ENCODE measurements at regions not wholly inside any gene's neighbourhood (a gene's known extent, or its start where the extent isn't known, plus 50 kb on each side); places are given as distances from the start of the nearest gene placed in this dataset.
"Not testable (repeated sequence)": the region's sequence is repeated elsewhere in the genome, so short reads cannot be mapped to it uniquely, and the experiment has no call there.

DNA sequence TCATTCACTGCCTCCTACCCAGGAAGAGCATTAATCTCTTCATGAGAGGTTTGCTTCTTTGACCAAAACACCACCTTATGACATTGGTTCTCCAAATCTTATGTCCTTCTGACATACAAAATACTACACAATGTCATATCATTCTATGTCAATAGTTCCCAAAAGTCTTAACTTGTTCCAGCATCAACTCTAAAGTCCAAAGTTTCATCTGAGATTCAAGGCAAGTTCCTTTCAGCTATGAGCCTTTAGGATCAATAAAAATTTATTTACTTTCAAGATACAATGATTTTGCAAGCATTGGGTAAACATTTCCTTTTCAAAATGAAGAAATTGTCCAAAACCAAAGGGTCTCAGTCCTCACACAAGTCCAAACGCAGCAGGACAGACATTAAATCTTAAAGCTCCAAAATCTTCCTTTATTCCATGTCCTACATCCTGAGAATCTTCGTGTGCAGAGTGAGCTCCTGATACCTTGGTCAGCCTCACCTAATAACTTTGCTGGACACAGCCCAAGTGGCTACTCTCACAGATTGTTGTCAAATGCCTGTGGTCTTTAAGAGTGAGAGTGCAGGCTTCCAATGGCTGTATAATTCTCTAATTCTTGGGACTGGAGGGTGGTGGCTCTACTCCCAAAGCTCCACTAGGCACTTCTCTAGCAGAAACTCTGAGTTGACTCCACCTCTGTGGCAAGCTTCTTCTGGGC lies 1668.2 kb downstream of the HACE1 start:
- DNase-seq (ENCODE audit: low read depth, low spot score) = no peak

DNA sequence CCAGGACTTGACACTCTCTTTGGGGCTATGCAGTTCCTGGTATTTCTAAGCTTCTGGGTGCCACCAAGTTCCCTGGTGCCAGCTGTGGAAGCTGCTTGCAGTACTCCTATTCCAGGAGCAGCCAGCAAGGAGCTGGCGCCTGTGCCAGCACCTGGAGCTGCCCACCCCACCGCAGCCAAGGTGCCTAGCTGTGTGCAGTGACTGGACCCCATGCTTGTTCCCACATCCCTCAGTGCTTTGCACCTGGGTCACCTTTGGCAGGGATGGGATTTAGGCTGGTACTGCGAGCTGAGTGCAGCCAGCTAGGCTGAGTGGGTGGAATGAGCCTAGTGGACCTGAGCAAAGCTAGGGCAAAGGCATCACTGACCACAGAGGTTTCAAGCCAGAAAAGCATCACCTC lies 1674.9 kb downstream of the HACE1 start:
- DNase-seq (ENCODE audit: low read depth, low spot score) = no peak

DNA sequence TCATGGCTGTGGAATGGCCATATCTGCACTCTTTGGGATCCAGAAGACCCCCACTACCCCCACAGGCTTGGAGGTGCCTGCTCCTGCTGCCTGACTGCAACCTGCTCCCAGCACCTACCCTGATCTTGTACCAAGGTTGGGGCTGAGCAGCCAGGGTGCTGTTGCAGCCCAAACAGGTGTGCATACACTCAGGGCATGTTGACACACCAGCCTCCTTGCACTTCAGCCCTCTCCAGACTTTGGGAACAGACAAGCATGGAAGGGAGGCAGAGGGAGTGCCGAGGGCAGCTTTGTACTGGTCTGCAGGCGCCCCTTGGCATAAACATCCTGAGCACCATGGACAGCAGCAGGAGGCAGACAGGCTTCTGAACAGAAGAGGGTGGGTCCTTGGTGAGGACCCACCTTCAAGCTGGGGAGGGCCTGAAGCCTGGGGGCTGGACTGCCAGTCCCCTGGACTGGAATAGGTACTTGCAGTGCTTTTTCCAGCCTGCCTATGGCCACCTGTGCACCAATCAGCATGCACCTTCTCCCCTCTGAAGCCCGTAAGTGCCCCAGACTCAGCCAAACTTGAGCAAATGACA lies 1675.8 kb downstream of the HACE1 start:
- no peak for DNase-seq (ENCODE audit: low read depth, low spot score)

DNA sequence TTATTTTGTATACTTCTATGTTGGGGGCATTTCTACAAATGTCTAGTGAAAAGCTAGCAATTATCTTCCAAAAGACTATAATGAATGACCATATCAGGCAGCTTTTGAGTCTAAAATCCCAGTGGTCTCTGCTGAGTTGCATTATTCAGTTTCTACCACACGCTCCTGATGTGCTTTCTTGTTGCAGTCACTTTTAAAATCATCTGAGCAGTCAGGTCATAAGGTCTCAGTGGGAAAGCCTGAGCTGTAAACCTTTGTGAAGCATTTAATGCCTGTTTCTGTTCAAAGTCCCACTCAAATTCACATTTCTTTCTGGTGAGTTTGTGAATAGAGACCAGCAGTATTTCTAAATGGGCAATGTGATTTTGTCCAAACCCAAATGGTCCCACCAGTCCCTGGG lies 1681.5 kb downstream of the HACE1 start:
- no peak for DNase-seq (ENCODE audit: low read depth, low spot score)

DNA sequence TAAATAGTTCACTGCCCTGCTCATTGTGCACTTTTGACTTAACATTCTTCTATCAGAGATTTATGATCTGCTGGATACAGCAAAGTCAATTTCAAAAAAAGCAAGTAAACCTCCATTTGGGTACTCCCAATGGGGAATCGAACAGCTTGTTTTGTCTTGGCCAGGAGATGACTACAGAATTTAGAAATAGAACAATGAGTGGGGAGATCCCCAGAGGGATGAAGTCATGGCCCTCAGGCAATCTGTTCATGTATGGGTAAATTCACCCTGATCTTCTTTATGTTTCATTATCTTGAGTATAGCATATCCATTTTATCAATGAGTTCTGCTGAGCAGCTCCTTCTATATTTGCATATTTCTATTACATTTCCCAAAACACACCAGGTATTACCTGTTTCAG lies 1681.9 kb downstream of the HACE1 start:
- DNase-seq (ENCODE audit: low read depth, low spot score) = no peak

DNA sequence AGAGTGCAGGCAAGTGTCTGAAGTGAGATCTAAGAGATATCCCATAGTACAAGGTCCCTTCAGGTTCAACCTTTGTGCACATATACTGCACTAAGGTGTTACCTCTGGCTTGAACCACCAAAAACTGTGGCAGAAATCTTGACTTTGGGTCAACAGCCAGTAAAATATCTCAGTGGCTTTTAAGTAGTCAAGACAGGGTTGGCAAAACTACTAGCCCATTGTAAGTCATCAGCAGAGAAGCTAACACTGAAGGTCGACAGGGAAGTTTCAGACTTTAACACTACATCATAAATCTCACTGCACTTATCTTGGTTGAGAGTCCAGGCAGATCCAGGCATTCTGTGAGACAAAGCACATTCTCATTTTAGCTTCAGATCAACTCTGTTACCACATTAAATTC lies 1684.7 kb downstream of the HACE1 start:
- DNase-seq (ENCODE audit: low read depth, low spot score) = no peak

DNA sequence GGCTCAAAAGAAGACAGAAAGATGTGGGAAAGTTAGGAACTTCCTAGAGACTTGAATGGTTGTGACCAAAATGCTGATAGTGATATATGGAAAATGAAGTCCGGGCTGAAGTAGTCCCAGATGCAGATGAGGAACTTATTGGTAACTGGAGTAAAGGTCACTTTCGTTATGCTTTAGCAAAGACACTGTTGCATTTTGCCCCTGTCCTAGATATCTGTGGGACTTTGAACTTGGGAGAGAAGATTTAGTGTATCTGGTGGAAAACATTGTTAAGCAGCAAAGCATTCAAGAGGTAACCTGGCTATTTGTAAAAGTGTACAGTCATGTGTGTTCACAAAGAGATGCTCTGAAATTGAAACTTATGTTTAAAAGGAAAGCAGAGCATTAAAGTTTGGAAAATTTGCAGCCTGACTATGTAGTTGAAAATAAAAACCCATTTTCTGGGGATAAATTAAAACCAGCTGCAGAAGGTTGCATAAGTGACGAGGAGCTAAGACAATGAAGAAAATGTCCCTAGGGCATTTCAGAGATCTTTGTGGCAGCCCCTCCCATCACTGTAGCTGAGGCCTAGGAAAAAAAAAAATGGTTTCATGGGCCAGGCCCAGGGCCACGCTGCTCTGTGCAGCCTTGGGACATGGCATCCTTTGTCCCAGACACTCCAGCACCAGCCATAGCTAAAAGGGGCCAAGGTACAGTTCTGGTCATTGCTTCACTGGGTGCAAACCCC lies 1692.2 kb downstream of the HACE1 start:
- no peak for DNase-seq (ENCODE audit: low read depth, low spot score)

DNA sequence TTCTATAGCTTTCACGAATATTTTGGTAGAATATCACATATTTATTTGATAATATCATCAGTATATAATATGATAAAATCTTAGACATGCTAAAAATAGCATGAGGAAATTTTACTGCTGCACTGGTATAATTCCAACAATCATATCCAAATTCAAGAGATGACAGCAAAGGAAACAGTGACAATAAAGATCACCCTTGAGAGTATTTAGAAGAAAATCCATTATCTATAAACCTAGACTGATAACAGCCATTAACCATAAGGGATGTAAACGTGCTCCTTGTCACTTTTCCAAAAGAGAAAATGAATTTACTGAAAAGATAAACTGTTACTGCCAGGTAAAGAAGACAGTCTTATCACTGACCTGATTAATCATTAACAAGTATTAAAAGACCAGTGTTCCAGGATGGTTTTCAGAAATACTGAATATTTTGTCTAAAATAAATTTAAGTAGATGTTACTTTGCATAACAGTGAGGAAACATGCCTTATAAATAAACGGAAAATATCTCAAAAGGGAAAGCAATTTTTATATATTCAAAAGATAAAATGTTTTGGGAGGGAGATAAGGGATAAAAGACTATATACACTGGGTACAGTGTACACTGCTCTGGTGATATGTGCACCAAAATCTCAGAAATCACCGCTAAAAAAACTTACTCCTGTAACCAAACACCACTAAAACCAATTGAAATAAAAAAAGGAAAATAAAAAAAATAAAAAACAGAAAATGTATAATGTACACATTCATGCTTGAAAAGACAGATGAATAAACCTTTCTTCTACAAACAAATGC lies 1704.7 kb downstream of the HACE1 start:
- DNase-seq (ENCODE audit: low read depth, low spot score) = no peak

DNA sequence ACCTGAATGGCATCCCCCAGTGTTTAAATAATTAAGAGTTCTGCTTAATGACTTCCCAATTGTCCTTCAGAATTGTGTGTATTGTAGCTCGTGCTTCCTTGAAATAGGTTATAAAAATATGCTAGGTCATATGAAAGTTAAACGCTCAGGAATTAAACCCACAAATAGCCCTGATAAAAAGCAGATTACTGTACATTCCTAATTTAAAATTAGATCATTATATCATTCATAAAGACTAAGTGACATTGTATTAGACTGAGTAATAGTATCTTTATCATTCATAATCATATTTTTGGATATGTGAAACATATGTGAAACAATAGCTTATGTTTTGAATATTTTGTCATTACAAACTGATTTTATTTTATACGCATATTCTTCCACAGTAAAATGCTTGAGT lies 1706.7 kb downstream of the HACE1 start:
- no peak for DNase-seq (ENCODE audit: low read depth, low spot score)

DNA sequence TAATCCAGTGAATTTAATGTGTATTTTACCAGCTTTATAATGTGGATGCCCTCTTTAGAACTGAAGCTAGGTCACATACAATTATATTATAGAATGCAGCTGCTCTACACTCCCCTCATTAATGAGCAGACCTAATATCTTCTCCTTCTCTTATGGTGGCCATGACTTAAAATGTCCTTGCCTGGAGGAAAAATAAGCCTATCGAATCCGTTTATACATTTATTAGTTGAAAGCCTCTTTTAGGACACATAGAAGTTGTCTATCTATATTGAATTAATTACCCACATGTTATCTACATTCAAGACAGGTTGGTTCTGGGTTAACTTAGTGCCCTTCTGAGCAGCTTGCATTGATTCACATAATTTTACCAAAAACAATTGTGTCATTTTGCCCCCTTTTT lies 1716.8 kb downstream of the HACE1 start:
- no peak for DNase-seq (ENCODE audit: low read depth, low spot score)

DNA sequence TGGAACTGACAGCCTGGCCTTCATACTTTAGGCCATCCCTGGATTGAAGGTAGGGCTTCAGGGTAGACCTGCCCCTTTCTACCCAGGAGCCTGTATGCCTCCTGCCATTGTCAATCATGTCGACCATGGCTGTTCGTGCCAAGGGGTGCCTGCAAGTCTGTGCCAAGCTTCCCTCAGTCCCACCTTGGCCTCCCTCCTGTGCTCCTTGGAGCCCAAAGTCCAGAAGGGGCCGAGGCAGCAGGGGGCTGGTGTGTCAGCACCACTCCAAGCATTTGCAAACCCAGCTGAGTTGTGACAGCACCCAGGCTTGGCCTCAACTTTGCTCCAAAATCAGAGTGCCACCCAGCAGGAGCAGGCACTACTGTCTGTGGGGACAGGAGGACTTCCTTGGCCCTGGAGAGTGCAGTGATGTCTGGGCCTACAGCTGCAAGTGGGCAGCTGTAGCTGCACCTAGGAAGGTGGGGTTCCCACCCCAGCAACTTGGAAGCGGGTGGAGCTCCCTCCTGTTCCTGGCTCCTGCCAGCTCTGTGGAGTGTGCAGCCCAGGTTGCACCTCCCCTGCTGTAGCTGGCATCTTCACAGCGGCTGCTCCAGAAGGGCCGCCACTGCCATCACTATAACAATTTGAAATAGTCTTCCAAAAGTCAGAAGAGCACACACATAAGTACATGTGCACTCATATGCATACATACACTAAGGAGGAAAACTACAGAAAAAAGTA lies 1719.3 kb downstream of the HACE1 start:
- no peak for DNase-seq (ENCODE audit: low read depth, low spot score)

DNA sequence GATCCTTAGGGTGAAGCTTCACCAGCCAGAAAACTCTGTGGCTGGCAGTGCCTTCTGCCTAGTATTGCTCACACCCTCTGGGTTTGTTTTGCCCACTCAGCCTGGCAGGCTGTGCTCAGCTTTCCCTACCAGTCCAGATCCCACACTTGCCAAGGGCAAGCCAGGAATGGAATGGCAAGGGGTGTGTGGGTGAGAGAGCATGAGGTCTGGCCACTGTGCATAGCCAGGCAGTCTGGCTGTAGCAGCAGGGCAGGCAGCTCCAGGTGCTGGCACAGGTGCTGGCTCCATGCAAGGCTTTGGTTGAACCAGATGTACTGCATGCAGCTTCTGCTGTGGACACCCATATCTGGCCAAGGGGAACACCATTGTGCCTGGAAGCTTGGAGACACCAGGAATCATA lies 1720.3 kb downstream of the HACE1 start:
- no peak for DNase-seq (ENCODE audit: low read depth, low spot score)

DNA sequence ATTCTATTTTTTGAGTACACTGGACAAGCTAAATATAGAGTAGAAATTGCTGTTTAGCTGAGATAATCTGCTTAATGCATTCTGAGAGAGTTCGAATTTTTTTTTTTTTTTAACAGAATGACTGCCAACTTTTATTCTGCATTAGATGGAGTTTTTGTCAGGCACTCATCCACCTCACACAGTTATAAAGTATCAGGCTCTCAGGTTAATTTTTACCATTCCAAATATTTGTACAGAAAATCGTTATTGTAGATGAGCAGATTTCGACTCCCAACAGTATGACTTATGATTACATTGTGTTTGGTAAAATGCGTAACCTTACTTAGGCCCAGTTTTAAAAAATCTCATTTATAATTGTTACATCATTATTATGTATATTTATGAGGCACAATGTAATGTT lies 1731.0 kb downstream of the GRIK2 start:
- no peak for DNase-seq (ENCODE audit: low read depth, low spot score)

DNA sequence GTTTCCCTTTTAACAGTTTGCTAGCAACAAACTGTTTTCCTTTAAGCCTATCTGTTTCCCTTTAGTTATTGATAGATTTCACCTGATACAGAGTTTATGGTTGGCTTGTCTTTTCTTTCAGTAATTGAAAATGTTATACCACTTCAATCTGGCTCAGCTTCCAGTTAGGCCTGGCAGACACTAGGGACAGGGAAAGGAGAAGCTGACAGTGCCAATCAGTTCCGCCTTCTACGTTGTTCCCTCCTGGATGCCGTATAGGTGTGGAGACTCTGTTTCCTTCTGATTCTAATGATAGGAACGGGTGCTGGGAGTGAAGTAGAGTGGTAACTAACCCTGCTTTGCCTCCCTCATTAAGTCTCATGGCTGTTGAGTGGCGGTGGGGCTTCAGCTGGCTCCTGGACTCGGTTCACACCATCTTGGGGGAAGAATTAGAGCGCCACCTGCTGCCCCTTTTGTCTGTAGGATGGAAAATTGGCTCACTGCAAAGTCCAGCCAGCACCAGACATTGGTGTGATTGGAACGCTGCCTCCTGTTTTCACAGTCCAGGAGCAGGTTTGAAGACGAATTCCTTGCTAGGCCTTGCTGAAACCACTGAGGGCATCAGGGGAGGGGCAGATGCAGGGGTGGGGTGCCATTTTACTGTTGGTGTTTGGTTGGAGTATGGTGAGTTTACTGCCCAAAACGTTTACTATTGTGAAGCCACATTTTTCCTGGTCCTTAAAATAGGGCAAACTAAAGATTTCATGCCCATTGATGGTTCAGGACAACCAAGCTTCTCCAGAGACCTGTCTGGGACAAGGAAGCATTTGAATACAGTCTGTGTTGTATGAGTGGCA lies 1729.5 kb downstream of the GRIK2 start:
- no peak for DNase-seq (ENCODE audit: low read depth, low spot score)

DNA sequence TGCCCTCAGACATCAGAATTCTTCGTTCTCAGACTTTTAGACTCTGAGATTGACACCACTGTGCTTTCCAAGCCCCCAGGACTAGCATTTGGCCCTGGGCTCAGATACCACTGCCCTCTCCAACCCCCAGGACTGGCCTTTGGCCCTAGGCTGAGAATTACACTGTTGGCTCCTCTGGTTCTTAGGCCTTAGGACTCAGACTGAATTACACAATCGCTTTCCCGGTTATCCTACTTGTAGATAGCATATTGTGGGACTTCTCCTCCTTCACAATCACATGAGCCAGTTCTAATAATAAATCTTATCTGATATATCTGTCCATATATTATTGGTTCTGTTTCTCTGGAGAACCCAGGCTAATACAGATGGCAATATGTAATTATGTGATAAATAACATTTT lies 1725.5 kb downstream of the GRIK2 start:
- DNase-seq (ENCODE audit: low read depth, low spot score) = no peak

DNA sequence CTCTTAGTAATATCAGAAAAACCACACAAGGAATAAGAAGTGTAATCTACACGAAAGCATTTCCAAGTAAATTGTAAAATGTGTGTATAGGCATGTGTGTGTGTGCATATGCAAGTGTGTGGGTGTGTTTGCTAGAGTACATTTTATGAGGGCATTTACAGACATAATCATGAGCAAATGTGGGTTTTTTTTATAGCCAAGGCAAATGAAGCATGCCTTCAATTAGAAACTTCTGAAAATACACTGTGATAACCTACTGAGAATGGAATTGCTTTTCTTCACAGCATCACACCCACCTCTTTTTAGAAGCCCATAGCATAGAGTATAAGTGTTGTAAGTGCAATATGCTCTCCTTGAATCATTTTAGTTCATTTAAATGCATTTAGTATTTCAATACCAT lies 1721.1 kb downstream of the GRIK2 start:
- DNase-seq (ENCODE audit: low read depth, low spot score) = no peak

DNA sequence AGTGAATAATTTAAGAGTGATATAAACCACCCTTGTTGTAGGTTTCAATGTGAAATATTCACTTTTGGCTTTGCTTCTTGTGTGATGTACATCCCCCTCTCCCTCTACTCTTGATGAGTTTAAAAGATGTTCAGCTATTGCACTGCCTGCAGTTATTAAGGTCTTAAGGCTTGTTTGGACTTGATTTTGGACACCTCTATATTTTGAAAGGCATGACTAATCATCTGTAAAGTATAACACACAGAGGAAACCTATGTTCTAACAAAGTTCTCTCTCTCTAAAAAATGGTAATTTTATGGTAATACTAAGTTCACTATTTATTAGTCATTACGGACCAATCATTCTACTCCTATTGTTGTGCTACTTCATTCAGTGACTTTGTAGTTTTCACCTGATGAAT lies 1719.9 kb downstream of the GRIK2 start:
- no peak for DNase-seq (ENCODE audit: low read depth, low spot score)

DNA sequence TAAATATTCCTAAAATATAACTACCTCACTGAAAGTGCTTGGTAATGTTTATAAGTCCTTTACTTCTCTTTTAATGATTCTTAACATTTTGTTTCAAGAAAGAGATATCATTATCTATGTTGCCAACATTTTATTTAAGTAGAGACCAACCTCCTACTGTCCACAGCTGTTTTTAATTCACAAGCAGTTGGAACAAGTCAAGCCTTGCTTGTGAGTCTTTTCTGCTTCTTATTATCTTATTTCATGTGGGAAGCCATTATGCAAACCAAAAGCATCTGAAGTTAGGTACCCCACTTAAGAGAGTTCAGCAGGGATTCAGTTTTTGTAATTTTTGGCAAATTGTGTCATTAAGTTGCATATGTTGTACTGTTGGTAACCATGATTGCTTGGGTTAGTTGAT lies 1714.5 kb downstream of the GRIK2 start:
- no peak for DNase-seq (ENCODE audit: low read depth, low spot score)

DNA sequence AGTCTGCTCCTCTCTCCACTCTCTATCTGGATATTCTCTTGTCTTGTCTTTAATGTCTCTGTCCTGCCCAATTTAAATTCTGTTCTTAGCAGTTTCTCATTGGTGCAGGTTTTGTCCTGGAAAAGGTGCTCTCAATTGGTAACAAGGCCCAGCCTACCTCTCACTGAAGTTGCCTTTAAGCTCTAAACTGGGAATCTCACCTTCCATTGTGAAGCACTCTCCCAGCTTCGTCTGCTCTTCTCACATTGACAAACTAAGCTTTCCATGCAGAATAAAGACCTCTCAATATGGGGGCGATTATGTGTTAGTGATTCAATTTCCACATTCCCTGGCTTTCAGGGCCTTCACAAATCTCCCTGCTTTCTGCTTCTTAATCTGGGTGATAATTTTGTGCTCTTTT lies 1712.2 kb downstream of the GRIK2 start:
- no peak for DNase-seq (ENCODE audit: low read depth, low spot score)

DNA sequence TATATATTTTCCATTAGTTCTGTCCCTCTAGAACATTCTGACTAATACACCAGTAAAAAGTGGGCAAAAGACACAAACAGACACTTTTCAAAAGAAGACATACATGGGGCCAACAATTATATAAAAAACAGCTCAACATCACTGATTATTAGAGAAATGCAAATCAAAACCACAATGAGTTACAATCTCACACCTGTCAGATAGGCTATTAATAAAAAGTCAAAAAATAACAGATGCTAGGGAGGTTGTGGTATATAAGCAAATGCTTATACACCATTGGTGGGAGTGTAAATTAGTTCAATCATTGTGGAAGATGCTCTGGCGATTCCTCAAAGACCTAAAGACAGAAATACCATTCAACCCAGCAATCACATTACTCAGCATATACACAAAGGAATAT lies 1707.8 kb downstream of the GRIK2 start:
- DNase-seq (ENCODE audit: low read depth, low spot score) = no peak

DNA sequence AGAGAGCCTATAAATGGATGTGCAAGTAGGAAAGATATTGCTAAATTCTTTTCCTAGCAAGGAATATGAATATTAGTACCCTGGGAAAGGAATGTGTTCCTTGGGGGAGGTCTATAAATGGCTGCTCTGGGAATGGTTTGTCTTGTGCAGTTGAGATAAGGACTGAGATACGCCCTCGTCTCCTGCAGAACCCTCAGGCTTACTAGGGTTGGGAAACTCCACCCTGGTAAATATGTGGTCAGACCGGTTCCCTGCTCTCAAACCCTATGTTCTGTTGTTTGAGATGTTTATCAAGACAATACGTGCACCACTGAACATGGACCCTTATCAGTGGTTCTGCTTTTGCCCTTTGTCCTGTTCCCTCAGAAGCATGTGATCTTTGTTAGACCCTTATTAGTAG lies 1698.9 kb downstream of the GRIK2 start:
- DNase-seq (ENCODE audit: low read depth, low spot score) = not testable (repeated sequence)

All from pulmonary artery endothelial cell (primary cell).